Activated T-helper 9 cell treated with anti-CD3 and anti-CD28 coated beads, Interleukin-2, amount 50 U/mL, for 16 hours (primary cell): ENCODE measurements at regions not wholly inside any gene's neighbourhood (a gene's known extent, or its start where the extent isn't known, plus 50 kb on each side); places are given as distances from the start of the nearest gene placed in this dataset.
"Not testable (repeated sequence)": the region's sequence is repeated elsewhere in the genome, so short reads cannot be mapped to it uniquely, and the experiment has no call there.

ENCODE experiments used
- DNase-seq: peaks from one replicate; pipeline ENCODE4 v3.0.0-alpha.2; 2020; ENCODE audit warnings: low read depth

- DNase-seq = no peak
These were observed 457.3 kb upstream of the MIR17HG start for GRCh38 chr13:90889906-90890834.

- no peak for DNase-seq
These were observed 456.2 kb upstream of the MIR17HG start for GRCh38 chr13:90891329-90891728.

DNA sequence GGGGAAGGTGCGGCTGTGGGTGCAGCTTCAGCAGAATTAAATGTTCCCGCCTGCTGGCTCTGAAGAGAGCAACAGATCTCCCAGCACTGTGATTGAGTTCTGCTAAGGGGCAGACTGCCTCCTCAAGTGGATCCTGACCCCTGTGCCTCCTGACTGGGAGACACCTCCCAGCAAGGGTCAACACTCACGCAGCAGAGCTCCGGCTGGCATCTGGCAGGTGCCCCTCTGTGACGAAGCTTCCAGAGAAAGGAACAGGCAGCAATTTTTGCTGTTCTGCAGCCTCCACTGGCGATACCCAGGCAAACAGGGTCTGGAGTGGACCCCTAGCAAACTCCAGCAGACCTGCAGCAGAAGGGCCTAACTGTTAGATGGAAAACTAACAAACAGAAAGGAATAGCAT, 454.3 kb upstream of the MIR17HG start:
- not testable (repeated sequence) for DNase-seq

DNA sequence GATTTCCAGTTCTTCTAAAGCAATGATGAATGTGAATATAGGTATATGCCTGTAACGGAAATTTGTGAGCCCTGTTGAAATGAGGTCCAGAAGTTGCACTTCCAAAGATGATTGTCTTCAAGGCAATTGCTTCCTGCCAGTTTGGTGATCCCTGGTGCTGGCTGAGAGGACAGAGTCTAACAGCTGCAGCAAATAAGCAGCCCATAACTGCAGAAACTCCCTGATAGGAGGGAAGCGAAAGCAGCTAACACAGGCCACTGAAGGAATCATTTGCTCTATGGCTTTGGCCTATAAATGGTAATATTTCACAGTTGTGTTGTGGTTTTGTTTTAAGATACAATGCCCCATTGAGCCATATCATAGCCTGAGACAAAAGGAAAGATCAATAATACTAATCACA, 451.5 kb upstream of the MIR17HG start:
- no peak for DNase-seq

DNA sequence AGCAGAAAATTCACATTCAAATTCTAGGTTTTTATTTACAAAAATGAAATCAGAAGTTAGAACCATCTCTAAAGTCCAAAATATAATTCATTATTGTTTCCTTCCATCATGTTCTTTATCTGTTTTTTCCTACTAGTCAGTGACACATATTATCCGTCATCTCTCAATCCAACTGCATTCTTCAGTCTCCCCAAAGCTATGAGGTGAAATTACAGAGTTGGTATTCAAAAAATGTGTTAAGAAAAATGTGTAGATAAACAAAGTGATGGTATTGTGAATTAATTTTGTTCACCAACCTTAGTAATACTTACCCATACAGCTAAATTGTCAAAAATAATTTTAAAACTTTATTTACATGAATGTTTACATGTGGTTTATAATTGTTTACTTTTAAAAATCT, 448.7 kb upstream of the MIR17HG start:
- no peak for DNase-seq

- DNase-seq = no peak
These were observed 448.1 kb upstream of the MIR17HG start for GRCh38 chr13:90899416-90899815.

DNA sequence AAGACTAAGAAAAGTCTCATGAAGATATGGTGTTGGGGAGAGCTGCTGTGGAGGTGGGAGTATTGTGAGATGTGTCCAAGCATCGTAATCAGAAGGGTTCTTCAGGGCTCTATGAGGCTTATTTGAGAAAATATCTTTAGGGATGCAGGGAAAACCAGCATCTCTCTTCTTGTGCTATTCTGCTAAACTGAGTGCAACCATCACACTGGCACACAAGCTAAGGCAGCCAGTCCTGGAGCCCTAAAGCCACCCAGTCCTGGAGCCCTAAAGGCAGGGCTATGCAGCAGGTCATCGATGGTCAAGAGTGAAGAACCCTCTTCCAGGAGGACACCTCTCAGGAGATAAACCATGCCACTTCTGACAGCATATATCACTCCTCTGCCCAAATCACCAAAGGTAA, 445.2 kb upstream of the MIR17HG start:
- no peak for DNase-seq

DNA sequence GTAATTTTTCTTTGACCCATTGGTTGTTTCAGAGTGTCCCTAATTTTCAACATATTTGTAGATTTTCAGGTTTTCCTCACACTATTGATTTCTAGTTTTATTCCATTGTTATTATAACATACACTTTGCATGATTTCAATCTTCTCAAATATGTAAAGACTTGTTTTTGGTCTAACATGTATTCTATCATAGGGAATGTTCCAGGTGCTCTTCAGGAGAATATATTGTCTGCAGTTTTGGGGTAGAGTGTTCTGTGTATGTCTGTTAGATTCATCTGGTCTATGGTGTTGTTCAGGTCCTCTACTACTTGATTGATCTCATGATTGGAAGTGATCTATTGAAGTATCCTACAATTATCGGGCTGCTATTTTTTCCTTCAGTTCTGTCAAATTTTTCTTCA, 440.9 kb upstream of the MIR17HG start:
- DNase-seq = no peak

DNA sequence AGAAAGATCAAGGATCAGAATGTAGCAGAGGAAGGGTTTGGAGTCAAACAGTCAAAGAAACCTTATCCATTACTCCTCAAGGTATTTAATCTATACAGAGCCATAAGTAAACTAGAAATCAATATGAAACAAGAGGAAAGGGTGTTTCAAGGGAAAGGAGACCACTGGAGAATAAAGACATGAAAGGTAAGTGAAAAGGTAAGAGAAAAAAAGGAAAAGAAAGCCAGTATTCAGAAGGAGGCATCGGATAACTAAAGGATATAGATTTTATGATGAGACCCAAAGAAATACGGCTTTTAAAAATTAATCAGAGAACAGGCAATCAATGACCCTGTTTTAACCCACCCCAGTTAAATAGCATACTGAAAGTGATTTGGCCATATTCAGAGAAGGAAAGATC, 438.7 kb upstream of the MIR17HG start:
- no peak for DNase-seq

DNA sequence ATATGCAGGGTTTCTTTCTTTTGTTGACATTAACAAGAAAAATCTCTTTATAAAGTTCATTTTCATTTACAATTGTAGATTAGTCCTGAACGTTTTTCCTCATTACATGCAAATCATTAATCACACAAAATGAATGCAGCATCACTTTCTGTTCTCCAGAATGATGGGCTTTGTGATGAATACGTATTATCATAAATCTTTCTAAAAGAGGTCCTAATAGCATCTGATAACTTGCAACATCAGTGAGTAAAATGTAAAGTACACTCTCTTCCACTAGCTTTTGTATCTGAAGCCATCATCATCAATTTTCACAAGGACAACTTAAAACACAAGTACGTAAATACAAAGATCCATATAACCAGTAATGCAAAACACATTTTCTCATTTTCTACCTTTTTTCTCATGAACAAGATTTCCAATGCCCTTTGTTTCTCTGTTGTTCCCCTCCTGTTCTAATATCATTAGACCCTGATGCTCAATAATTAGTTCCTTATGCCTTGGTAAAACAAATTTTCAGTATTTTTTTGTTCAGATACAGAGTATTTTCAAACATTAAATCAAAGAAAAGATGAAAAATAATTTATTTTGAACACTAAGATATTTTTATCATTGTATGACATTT, 437.4 kb upstream of the MIR17HG start:
- no peak for DNase-seq

GRCh38 chr13:90912247-90912646, 435.2 kb upstream of the MIR17HG start:
- no peak for DNase-seq

- no peak for DNase-seq
These were observed 429.0 kb upstream of the MIR17HG start for GRCh38 chr13:90918536-90918935.

DNA sequence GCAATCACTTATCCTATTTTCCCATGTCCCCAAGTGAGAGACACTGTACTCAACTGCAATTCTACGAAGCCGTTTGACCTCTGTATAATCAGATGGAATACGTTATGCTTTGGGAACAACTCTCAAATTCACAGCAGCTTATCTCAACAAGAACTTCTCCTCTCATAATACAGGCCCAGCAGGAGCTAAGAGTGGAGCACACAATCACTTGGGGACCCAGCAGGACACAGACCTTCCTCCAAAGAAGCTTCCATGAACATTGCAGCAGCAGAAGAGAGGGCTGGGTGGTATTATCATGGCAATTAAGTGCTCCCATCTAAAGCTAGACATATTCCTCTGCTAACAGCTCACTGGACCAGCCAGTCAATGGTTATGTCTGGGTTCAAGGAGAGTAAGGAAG, 428.3 kb upstream of the MIR17HG start:
- no peak for DNase-seq

DNA sequence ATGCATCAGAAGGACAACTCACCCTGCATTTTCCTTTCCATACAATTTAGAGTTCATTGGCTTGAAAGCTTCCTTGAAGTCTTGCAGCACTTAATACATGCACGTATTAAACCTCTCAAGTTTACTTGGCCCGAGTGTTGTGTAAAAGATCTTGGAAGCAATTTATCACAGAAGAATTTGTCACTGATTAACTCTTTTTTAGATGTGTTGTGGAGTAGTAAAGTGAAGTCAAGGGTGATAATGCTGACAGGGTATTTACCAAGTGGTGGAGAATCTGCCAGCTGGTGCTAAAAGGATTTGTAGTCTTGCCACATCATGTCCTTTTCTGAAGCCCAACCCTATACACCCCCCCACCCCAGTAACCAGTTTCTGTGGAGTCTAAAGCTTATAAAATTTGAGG, 421.0 kb upstream of the MIR17HG start:
- DNase-seq = no peak

DNA sequence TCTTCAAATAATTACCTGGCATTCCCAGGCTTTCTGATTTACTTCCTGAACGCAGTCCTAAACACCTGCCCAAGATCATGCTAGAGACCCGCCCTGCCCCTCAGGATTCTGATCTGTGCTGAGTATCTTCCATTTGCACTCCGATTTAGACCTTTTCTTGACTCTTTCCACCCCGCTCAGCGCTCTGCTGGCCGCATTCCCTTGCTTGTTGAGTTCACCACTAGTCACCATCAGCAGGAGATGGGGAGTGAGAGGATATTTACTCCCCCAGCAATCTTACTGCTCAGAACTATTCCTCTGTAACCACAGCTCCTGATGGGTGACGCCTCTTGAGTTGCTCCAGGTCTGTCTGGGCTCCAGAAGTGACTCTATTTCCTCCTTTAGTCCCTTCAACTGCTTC, 419.4 kb upstream of the MIR17HG start:
- DNase-seq = no peak

DNA sequence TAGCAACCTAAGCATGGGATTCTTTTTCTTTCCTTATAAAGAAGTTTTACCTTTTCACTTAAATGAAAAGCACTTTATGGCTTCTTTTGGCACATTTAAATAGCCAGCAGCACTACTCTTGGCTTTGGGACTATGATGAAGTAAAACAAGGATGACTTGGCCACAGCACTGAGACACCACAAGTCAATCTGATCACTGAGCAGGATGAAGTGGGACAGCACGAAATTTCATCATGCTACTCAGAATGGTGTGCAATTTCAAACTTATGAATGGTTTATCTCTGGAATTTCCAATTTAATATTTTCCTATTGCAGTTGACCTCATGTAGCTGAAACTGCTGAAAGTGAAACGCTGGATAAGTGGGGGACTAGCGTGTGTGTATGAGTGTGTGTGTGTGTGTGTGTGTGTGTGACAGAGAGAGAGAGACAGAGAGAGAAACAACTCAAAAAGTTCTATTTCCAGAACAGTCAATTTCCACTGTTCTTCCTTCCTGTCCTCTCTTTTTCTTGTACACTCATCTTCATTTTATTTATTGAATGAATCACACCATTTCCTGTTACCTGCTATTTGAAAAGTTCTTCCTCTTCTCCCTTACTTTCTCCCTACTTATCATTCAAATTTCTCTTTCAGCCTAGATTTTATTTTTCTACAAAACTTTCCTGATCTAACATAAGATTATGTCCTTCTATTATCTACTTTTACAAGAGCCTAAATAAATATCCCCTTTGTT, 414.2 kb upstream of the MIR17HG start:
- DNase-seq = no peak

DNA sequence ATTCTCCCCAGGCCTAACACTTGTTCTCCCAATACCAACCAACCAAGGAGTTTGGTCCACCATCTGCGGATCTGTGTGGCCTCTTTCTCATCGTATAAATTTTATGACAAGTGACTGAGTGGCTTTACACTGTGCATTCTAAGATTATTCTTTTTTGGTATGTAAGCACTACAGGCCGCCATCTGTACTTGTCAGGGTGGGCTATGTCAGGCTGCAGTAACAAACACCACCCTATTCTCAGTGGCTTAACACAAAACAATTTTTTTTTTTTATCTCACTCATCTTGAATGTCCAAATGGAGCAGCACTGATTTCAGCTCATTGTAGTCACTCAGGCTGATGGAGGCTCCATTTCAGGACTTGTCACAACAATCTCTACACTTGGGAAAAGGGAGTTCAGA, 412.7 kb upstream of the MIR17HG start:
- no peak for DNase-seq

DNA sequence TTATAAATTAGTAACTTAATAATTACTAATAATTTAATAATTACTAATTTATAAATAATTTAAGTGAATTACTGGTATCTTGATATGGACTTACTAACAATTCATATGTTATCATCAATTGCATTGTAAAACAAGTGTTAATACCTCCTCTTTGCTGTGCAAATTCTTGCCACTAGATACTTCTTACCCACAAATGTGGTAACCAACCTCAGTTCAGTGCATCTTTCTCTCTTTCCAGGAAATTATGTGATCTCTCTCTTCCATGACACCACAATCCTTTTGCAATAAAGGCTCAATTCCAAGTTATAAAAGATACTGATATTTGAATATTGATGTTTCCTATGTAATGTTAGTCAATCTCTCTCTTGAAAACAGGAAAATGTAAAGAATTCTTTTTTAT, 408.6 kb upstream of the MIR17HG start:
- DNase-seq = no peak

DNA sequence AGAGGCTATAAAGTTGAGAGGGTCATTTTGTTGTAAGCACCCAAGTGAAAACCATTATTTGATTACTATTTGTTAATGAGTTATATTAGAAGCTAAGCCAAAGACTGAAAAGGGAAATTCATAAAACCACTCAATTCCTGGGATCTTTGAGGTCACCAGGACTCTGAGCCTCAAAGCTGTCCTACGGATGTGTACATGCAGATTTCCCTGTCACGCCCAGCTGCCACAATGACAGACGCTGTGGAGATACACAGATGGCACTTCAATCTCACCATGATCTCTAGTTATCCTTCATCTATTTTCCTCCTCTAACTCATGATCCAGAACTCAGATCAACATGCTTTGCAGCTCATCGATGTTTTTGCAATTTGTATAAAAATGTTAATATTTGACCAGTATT, 403.5 kb upstream of the MIR17HG start:
- no peak for DNase-seq

DNA sequence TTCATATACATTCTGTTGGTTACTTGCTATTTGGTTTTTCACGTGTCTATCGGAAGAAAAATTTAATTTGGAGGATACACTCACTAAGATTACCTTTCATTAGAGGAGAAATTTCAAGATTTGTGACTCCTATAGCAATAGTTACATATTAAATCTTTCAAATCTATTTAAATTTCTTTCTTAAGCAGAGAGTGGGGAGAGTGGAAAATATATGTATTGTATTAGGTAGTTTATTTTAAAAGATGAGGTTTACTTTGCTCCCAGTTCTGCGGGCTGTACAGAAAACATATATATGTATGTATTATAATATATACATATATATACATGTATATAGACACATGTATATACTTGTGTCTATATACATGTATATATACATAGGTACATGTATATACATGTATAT, 402.3 kb upstream of the MIR17HG start:
- not testable (repeated sequence) for DNase-seq

DNA sequence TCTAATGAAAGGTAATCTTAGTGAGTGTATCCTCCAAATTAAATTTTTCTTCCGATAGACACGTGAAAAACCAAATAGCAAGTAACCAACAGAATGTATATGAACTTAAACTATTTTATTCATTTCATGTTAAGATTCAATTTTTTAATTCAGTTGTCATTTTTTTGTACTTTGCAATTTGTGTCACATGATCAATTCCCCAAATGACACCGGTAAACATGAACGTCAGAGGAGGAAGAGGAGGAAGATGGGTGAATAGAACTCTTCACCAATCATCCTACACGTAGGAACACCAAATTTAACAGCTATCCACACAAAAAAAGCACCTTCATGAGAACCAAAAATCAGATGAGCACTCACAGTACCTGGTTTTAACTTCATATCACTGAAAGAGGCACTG, 401.4 kb upstream of the MIR17HG start:
- DNase-seq = not testable (repeated sequence)

- DNase-seq = no peak
These were observed 399.5 kb upstream of the MIR17HG start for GRCh38 chr13:90947976-90948375.

DNA sequence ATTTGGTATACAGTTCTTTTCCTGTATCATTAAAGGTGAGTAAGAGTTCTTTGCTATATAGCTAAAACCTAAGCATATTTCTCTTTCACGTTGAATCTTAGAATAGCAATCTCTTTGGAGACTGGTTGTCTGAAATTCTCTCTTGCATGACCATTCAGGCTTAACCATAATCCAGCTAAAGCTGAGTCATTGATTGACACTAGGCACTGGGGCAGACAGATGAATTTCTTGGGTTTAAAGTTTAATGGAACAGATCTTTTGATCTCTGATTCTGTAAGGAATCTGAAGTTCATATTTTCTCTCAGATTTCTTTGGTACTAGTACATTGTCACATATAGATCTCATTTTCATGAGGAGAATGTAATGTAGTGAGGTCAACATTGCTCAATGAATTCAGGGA, 397.3 kb upstream of the MIR17HG start:
- no peak for DNase-seq
